Activated CD4-positive, alpha-beta T cell treated with anti-CD3 and anti-CD28 coated beads, Interleukin-2, amount 10 ng/mL, durations not matched to agents 24 days and 14 days (primary cell): ENCODE measurements at regions not wholly inside any gene's neighbourhood (a gene's known extent, or its start where the extent isn't known, plus 50 kb on each side); places are given as distances from the start of the nearest gene placed in this dataset.

Experiments used
- DNase-seq: peaks from one replicate; pipeline ENCODE4 v3.0.0; 2022
- H3K27ac Mint-ChIP-seq: one replicate; pipeline ENCODE4 v1.8.0; 2022; ENCODE audit warnings: mild to moderate bottlenecking, mixed read lengths
- H3K27me3 Mint-ChIP-seq: one replicate; pipeline ENCODE4 v1.8.0; 2022; ENCODE audit warnings: mixed read lengths
- H3K36me3 Mint-ChIP-seq: one replicate; pipeline ENCODE4 v1.8.0; 2022; ENCODE audit warnings: low read depth, mild to moderate bottlenecking, mixed read lengths
- H3K4me1 Mint-ChIP-seq: one replicate; pipeline ENCODE4 v1.8.0; 2021; ENCODE audit warnings: mixed read lengths
- H3K4me3 Mint-ChIP-seq: one replicate; pipeline ENCODE4 v1.8.0; 2022; ENCODE audit warnings: mild to moderate bottlenecking, moderate library complexity, mixed read lengths
- H3K9me3 Mint-ChIP-seq: one replicate; pipeline ENCODE4 v1.8.0; 2021; ENCODE audit warnings: mixed read lengths
- intact Hi-C: fragments of 100-400 bp; cut with micrococcal nuclease; formaldehyde crosslinking; loops from one replicate; pipeline ENCODE4 v1.15.1; 2023

GRCh38 chr7:42790196-42790595 is 121.7 kb downstream of the C7orf25 start:
- Mint-ChIP-seq H3K4me1 (no peaks in the 10 kb centered on the region), H3K36me3 (no peaks in the 10 kb centered on the region), H3K9me3 (no peaks in the 10 kb centered on the region), H3K27me3 (no peaks in the 10 kb centered on the region), H3K4me3 (no peak overlapping the region), H3K27ac (no peak overlapping the region)
- no peak for DNase-seq
- intact Hi-C loops: no loop called here

DNA sequence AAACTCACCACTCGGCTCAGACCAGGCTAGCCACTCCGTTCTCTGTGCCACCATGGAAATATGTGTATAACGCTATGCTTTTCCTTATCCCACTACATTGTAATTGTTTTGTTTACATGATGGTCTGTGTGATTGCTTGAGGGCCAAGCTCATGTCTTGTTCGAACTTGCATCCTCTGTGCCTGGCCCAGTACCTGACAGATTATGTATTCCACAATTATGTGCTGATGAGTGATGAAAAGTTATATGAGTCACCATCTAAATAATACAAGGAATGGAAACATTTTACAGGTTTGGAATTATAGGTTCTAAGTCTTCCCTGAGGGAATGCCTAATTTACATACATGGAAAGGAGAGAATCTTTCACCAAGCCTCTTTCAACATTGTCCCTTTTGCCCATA is 137.4 kb downstream of the C7orf25 start:
- Mint-ChIP-seq H3K4me1 (no peaks in the 10 kb centered on the region), H3K4me3 (no peak overlapping the region), H3K9me3 (peaks cover 6% of the 10 kb centered on the region), H3K27me3 (no peaks in the 10 kb centered on the region), H3K36me3 (no peaks in the 10 kb centered on the region), H3K27ac (no peak overlapping the region)
- no peak for DNase-seq
- intact Hi-C loops: no loop called here

DNA sequence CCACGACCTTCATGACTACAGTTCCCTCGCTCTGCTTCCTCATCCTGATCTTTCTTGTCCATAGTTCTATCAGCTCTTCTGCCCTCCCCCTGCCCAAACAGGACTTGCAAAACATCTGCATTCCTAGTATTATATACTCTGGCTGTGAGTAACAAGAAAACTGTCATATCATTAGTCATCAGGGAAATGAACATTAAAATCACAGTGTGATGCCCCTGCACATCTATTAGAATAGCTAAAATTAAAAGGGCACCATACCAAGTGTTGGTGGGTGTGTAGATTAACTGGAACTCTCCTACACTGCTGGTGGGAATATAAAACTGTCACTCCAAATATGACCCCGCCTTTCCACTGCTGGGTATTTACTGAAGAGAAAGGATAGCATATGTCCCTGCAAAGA is 141.8 kb downstream of the C7orf25 start:
- Mint-ChIP-seq H3K27ac (no peak overlapping the region), H3K36me3 (no peaks in the 10 kb centered on the region), H3K9me3 (no peaks in the 10 kb centered on the region), H3K4me3 (no peak overlapping the region), H3K4me1 (no peaks in the 10 kb centered on the region), H3K27me3 (no peaks in the 10 kb centered on the region)
- DNase-seq: no peak
- intact Hi-C loops: no loop called here

DNA sequence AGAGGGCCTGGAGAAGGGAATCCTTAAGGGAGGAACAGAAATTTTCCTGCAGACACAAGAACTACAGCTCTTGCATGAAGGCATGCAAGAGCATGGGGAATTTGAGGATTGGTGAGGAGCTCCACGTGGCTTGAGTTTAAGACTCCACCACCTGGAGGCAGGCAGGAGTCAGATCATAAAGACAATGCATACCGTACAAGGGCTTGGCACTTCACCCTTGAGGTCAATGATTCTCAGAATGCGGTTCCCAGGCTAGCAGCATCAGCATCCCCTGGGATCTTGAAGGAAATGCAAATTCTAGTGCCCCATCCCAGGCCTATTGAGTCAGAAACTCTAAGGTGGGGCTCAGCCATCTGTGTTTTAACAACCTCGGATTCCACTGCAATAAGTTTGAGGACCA is 143.8 kb downstream of the C7orf25 start:
- Mint-ChIP-seq H3K4me3 (no peak overlapping the region), H3K4me1 (no peaks in the 10 kb centered on the region), H3K27me3 (no peaks in the 10 kb centered on the region), H3K36me3 (no peaks in the 10 kb centered on the region), H3K9me3 (no peaks in the 10 kb centered on the region), H3K27ac (no peak overlapping the region)
- DNase-seq: no peak
- intact Hi-C loops: no loop called here

GRCh38 chr7:42766782-42767423 is 145.0 kb downstream of the C7orf25 start:
- DNase-seq: no peak
- H3K36me3 Mint-ChIP-seq: no peaks in the 10 kb centered on the region
- intact Hi-C loops: no loop called here
- no peaks in the 10 kb centered on the region for H3K9me3 Mint-ChIP-seq
- H3K27ac Mint-ChIP-seq: no peak overlapping the region
- H3K4me3 Mint-ChIP-seq: no peak overlapping the region
- no peaks in the 10 kb centered on the region for H3K27me3 Mint-ChIP-seq
- no peaks in the 10 kb centered on the region for H3K4me1 Mint-ChIP-seq

DNA sequence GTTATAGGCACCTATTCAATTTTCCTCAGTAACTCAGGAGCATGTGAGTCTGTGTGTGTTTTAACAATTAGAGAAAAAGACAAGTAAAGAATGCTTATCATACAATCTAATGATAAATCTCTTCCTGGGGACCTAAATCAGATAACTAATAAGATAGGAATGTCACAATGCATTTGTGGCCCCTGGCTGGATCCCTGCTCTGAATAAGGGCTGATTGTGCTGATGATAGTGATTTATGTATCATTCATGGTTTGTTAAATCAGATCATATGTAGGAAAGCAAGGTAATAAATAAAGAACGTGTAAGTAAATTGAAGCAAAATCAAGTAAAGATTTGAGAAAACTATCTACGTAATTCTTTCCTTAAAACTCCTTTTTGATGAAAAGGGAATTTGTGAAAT is 145.9 kb downstream of the C7orf25 start:
- intact Hi-C loops: no loop called here
- Mint-ChIP-seq H3K36me3 (no peaks in the 10 kb centered on the region), H3K4me1 (no peaks in the 10 kb centered on the region), H3K4me3 (no peak overlapping the region), H3K27ac (no peak overlapping the region), H3K27me3 (no peaks in the 10 kb centered on the region), H3K9me3 (no peaks in the 10 kb centered on the region)
- no peak for DNase-seq

GRCh38 chr7:42763137-42763551 is 148.7 kb downstream of the C7orf25 start:
- H3K27me3 Mint-ChIP-seq: no peaks in the 10 kb centered on the region

DNA sequence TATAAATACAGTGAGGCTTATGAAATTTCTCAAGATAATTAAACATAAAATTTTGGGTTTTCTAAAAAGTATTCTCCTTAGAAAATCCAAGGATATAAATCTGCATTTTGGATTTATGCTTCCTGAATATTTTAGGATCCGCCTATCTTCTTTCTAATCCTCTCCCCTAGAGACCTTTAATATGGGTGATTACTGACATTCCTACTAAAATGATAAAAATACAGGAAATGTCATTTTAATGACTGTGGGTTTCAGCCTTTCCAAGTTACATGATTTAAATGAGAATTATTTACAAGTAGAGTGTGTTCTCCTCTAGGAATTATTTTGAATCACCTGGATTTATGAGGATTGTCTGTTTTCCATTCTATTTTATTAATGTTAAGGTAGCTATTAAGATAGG is 150.4 kb downstream of the C7orf25 start:
- H3K4me1 Mint-ChIP-seq: no peaks in the 10 kb centered on the region

More at GRCh38 chr7:42763137-42763551, 148.7 kb downstream of the C7orf25 start:
- Mint-ChIP-seq H3K9me3 (no peaks in the 10 kb centered on the region), H3K36me3 (no peaks in the 10 kb centered on the region), H3K27ac (no peak overlapping the region), H3K4me1 (no peaks in the 10 kb centered on the region), H3K4me3 (no peak overlapping the region)
- intact Hi-C loops: no loop called here
- DNase-seq: no peak

GRCh38 chr7:42758124-42758523 is 153.7 kb downstream of the C7orf25 start:
- Mint-ChIP-seq H3K4me3 (no peak overlapping the region), H3K9me3 (peaks cover 4% of the 10 kb centered on the region), H3K27me3 (no peaks in the 10 kb centered on the region), H3K36me3 (no peaks in the 10 kb centered on the region), H3K4me1 (no peaks in the 10 kb centered on the region), H3K27ac (no peak overlapping the region)
- intact Hi-C loops: no loop called here
- no peak for DNase-seq

More for the DNA sequence above, 150.4 kb downstream of the C7orf25 start:
- intact Hi-C loops: no loop called here
- Mint-ChIP-seq H3K36me3 (no peaks in the 10 kb centered on the region), H3K27me3 (no peaks in the 10 kb centered on the region), H3K9me3 (peaks cover 4% of the 10 kb centered on the region), H3K4me3 (no peak overlapping the region), H3K27ac (no peak overlapping the region)
- DNase-seq: no peak

DNA sequence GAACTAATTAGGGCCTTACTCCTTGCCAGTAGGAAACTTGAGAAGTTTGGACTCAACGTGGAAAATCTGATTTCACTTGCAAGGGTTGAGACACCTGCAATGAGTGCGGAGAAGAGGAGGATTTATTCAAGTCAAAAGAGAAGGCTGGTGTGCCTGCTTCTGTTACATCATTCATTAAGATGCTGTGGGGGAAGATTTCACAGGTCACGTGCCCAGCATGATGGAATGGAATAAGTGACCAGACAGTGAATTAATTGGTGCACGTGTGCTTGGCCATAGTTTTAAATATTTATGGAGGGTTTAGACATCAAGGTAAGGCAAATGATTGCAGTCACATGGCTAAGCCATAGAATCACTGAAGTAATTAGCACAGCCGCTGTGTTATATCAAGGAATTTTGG is 155.0 kb downstream of the C7orf25 start:
- Mint-ChIP-seq H3K9me3 (peaks cover 10% of the 10 kb centered on the region), H3K36me3 (no peaks in the 10 kb centered on the region), H3K4me3 (no peak overlapping the region), H3K4me1 (no peaks in the 10 kb centered on the region), H3K27me3 (no peaks in the 10 kb centered on the region), H3K27ac (no peak overlapping the region)
- no peak for DNase-seq
- intact Hi-C loops: no loop called here

DNA sequence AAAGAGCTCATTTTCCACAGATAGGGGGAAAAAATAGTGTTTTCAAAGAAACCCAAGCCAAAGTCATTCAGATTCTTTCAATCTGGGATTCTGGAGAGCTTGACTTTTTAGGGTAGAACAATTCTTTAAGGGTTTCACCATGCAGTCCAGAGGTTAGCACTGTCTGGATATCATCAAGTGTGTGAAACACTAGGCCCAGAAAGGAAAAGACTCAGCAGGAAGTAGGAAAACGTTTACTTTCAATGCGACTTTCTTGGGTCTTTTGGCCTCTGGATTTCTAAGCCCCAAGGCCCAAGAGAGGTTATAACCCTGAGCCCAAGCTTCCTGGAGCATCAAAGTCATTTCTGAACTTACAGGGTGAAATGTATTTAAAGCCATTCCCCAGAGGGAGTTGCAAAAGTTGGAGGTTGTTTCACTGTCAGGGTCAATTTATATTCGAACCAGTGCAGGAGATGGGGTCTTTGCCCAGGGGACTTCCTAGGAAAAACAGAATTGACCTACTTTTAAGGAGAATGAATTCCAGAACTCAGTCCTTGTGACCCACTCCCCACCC is 158.0 kb downstream of the C7orf25 start:
- peaks cover 10% of the 10 kb centered on the region for H3K9me3 Mint-ChIP-seq
- no peaks in the 10 kb centered on the region for H3K27me3 Mint-ChIP-seq
- no peaks in the 10 kb centered on the region for H3K36me3 Mint-ChIP-seq
- intact Hi-C loops: no loop called here
- no peak overlapping the region for H3K27ac Mint-ChIP-seq
- no peak overlapping the region for H3K4me3 Mint-ChIP-seq
- no peaks in the 10 kb centered on the region for H3K4me1 Mint-ChIP-seq
- DNase-seq: no peak

- intact Hi-C loops: no loop called here
- H3K27ac Mint-ChIP-seq: no peak overlapping the region
- no peak overlapping the region for H3K4me3 Mint-ChIP-seq
- H3K9me3 Mint-ChIP-seq: peaks cover 10% of the 10 kb centered on the region
- H3K27me3 Mint-ChIP-seq: no peaks in the 10 kb centered on the region
- DNase-seq: no peak
- no peaks in the 10 kb centered on the region for H3K4me1 Mint-ChIP-seq
- no peaks in the 10 kb centered on the region for H3K36me3 Mint-ChIP-seq
Measured at GRCh38 chr7:42753367-42753766, 158.5 kb downstream of the C7orf25 start.

- Mint-ChIP-seq H3K36me3 (no peaks in the 10 kb centered on the region), H3K27ac (no peak overlapping the region), H3K9me3 (peaks cover 12% of the 10 kb centered on the region), H3K4me1 (no peaks in the 10 kb centered on the region), H3K4me3 (no peak overlapping the region), H3K27me3 (no peaks in the 10 kb centered on the region)
- DNase-seq: no peak
- intact Hi-C loops: no loop called here
Measured at GRCh38 chr7:42750172-42750571, 161.7 kb downstream of the C7orf25 start.

DNA sequence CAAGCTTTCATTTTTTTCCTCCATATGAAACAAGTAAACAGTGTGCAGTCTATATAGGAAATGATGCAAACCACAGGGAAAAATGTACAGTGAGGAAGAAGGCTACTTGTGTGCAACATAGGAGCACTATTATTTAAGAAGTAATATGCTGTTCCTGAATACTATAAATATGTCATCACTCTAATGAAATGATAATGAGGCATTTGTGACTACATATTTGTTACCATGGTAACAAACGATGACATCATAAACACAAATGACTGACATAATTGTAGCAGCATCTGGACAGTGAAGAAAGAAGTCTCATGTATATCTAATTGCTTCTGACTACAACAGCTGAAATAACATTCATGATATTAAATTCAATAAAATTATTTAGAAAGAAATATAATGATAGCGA is 164.8 kb downstream of the C7orf25 start:
- Mint-ChIP-seq H3K27me3 (no peaks in the 10 kb centered on the region), H3K27ac (no peak overlapping the region), H3K36me3 (no peaks in the 10 kb centered on the region), H3K4me1 (no peaks in the 10 kb centered on the region), H3K4me3 (no peak overlapping the region), H3K9me3 (peaks cover 7% of the 10 kb centered on the region)
- DNase-seq: no peak
- intact Hi-C loops: loop anchor here (10.0 kb wide), 1 partner anchor 138 kb away; no protein-coding TSS in a partner anchor

DNA sequence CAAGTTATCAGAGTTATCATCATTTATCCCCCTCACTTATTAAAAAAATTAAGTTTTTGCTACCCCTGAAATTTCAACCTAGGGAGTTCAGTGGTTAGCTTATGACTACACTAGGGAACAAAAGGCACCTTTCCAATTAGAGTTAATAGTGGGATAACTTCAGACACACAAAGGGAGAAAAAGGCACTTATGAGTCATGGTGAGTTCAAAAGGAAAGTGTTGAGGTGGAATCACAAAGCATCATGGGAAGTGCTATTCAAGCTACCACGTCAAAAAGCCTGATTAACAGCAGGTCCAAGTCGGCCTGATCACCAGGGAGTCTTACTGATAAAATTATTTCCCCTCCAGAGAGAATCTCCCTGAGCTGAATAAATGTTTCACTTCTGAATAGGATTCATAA is 165.7 kb downstream of the C7orf25 start:
- no peaks in the 10 kb centered on the region for H3K4me1 Mint-ChIP-seq
- no peaks in the 10 kb centered on the region for H3K27me3 Mint-ChIP-seq
- no peak overlapping the region for H3K27ac Mint-ChIP-seq
- no peaks in the 10 kb centered on the region for H3K36me3 Mint-ChIP-seq
- DNase-seq: no peak
- H3K4me3 Mint-ChIP-seq: no peak overlapping the region
- peaks cover 7% of the 10 kb centered on the region for H3K9me3 Mint-ChIP-seq
- intact Hi-C loops: loop anchor here (10.0 kb wide), 1 partner anchor 139 kb away; no protein-coding TSS in a partner anchor
